OCI-LY1 (cell line): ENCODE measurements at regions not wholly inside any gene's neighbourhood (a gene's known extent, or its start where the extent isn't known, plus 50 kb on each side); places are given as distances from the start of the nearest gene placed in this dataset.

Experiments
- EZH2 ChIP-seq: fragments of 200-600 bp; sonication (generic), shearing (Covaris generic); IDR thresholded peaks from 2 replicates; pipeline ENCODE4 v1.8.0; 2017; ENCODE audit warnings: borderline replicate concordance, mixed run types, mild to moderate bottlenecking, antibody characterized with exemption, low read length, moderate library complexity, mixed read lengths
- TF ChIP-seq, protein P1 (sequence below): fragments of 200-600 bp; sonication (generic), shearing (Covaris generic); IDR thresholded peaks from 2 replicates; pipeline ENCODE4 v1.5.1; 2017; ENCODE audit warnings: mild to moderate bottlenecking, antibody characterized with exemption, low read length, moderate library complexity, mixed read lengths

DNA sequence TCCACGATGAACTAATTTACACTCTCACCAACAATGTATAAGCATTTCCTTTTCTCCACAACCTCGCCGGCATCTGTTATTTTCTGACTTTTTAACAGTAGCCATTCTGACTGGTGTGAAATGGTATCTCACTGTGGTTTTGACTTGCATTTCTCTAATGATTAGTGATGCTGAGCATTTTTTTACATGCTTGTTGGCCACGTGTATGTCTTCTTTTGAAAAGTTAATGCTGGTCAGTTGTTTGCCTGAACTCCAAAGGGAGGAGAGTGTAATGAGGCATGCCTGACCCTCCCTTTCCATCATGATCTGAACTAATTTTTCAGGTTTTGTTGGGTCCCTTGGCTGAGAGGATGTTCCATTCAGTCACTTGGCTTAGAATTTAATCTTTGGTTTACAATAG, 50.7 kb upstream of the SVIL start:
- TF ChIP-seq, protein P1, sequence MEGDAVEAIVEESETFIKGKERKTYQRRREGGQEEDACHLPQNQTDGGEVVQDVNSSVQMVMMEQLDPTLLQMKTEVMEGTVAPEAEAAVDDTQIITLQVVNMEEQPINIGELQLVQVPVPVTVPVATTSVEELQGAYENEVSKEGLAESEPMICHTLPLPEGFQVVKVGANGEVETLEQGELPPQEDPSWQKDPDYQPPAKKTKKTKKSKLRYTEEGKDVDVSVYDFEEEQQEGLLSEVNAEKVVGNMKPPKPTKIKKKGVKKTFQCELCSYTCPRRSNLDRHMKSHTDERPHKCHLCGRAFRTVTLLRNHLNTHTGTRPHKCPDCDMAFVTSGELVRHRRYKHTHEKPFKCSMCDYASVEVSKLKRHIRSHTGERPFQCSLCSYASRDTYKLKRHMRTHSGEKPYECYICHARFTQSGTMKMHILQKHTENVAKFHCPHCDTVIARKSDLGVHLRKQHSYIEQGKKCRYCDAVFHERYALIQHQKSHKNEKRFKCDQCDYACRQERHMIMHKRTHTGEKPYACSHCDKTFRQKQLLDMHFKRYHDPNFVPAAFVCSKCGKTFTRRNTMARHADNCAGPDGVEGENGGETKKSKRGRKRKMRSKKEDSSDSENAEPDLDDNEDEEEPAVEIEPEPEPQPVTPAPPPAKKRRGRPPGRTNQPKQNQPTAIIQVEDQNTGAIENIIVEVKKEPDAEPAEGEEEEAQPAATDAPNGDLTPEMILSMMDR = no peak
- no peak for TF ChIP-seq EZH2
